CD4-positive, alpha-beta memory T cell (primary cell): ENCODE measurements at regions not wholly inside any gene's neighbourhood (a gene's known extent, or its start where the extent isn't known, plus 50 kb on each side); places are given as distances from the start of the nearest gene placed in this dataset.

Experiments
- CTCF ChIA-PET: fragments of 350-600 bp; sonication (Branson Sonifier 250); formaldehyde crosslinking; loops from one replicate; lab custom pipeline; 2021; ENCODE audit warnings: inconsistent platforms; ENCODE audit not compliant: partially characterized antibody; lab: Charles Lee
- POLR2A ChIA-PET: fragments of 350-600 bp; sonication (Branson Sonifier 250); formaldehyde crosslinking; loops from one replicate; lab custom pipeline; 2021; ENCODE audit not compliant: partially characterized antibody; lab: Charles Lee
- DNase-seq, 5 donors: peaks; one replicate each; pipeline versions ENCODE4 v3.0.0 to v3.0.0-alpha.2; 2020 to 2022; ENCODE audit warnings: mixed read lengths in 1 of 5
- H3K27ac ChIP-seq: one replicate; pipeline ENCODE4 v1.7.0; 2013; ENCODE audit warnings: low read depth, low read length
- H3K27me3 ChIP-seq: 2 replicates; pipeline ENCODE4 v1.7.0; 2013; ENCODE audit warnings: mild to moderate bottlenecking, low read length, moderate library complexity; ENCODE audit not compliant: insufficient read depth
- H3K36me3 ChIP-seq: 2 replicates; pipeline ENCODE4 v1.7.0; 2013; ENCODE audit warnings: mild to moderate bottlenecking, low read length, moderate library complexity; ENCODE audit not compliant: insufficient read depth
- H3K4me1 ChIP-seq: 2 replicates; pipeline ENCODE4 v1.7.0; 2013; ENCODE audit warnings: mild to moderate bottlenecking, low read length, moderate library complexity; ENCODE audit not compliant: insufficient read depth
- H3K4me3 ChIP-seq, 2 donors: one replicate each; pipeline ENCODE4 v1.7.0; 2013; ENCODE audit warnings: low read length in 2 of 2, mild to moderate bottlenecking in 1 of 2
- H3K9me3 ChIP-seq, 2 donors: one replicate each; pipeline ENCODE4 v1.7.0; 2013; ENCODE audit warnings: low read length in 2 of 2, control low read depth in 1 of 2; ENCODE audit not compliant: control insufficient read depth in 1 of 2
- H3K27ac Mint-ChIP-seq, 7 donors: one replicate each; pipeline ENCODE4 v1.8.0; 2020 to 2021; ENCODE audit warnings: mixed read lengths in 7 of 7, mild to moderate bottlenecking in 6 of 7, inconsistent platforms in 3 of 7, moderate library complexity in 3 of 7
- H3K27me3 Mint-ChIP-seq, 2 donors: one replicate each; pipeline ENCODE4 v1.8.0; 2020 to 2021; ENCODE audit warnings: mixed read lengths in 2 of 2
- H3K36me3 Mint-ChIP-seq, 2 donors: one replicate each; pipeline ENCODE4 v1.8.0; 2020 to 2021; ENCODE audit warnings: mixed read lengths in 2 of 2, inconsistent platforms in 1 of 2, mild to moderate bottlenecking in 1 of 2
- H3K4me1 Mint-ChIP-seq, 4 donors: one replicate each; pipeline ENCODE4 v1.8.0; 2020 to 2021; ENCODE audit warnings: mixed read lengths in 4 of 4, mild to moderate bottlenecking in 1 of 4
- H3K4me3 Mint-ChIP-seq, 8 donors: one replicate each; pipeline ENCODE4 v1.8.0; 2020 to 2021; ENCODE audit warnings: mixed read lengths in 8 of 8, mild to moderate bottlenecking in 7 of 8, moderate library complexity in 6 of 8, inconsistent platforms in 3 of 8
- H3K9me3 Mint-ChIP-seq, 8 donors: one replicate each; pipeline ENCODE4 v1.8.0; 2020 to 2021; ENCODE audit warnings: mixed read lengths in 8 of 8, mild to moderate bottlenecking in 5 of 8, inconsistent platforms in 3 of 8, moderate library complexity in 1 of 8
- intact Hi-C: fragments of 100-400 bp; cut with micrococcal nuclease; formaldehyde crosslinking; loops from one replicate; pipeline ENCODE4 v1.15.1; 2023

DNA sequence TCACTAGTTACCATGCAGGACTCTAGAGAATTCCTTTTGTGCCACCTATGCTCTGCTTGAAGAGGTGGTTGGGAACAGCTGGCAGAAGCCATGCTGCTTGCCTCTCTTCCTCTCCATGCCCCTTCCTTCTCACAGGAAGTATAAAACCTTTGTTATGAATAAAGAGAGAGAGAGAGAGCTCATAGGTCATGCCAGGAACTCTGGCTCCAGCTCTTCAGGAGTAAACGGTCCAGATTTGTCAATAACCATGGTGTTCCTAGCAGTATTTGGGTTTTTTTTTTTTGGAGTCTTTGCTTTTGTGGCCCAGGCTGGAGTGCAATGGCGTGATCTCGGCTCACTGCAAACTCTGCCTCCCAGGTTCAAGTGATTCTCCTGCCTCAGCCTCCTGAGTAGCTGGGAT, 97.7 kb upstream of the SLC4A7 start:
- Mint-ChIP-seq H3K27me3 (no peaks in the 10 kb centered on the region), H3K36me3 (no peaks in the 10 kb centered on the region), H3K27ac (no peak overlapping the region), H3K9me3 (no peaks in the 10 kb centered on the region), H3K4me3 (no peak overlapping the region), H3K4me1 (peaks cover 0 to 2% (median 0%) of the 10 kb centered on the region in 4 donors)
- no peaks in the 10 kb centered on the region for H3K4me1 ChIP-seq
- DNase-seq, result no peak
- no peak overlapping the region for H3K4me3 ChIP-seq
- no peaks in the 10 kb centered on the region for H3K36me3 ChIP-seq
- intact Hi-C loops, result no loop called here
- ChIA-PET POLR2A (no interaction called here), CTCF (no interaction called here)
- no peaks in the 10 kb centered on the region for H3K9me3 ChIP-seq
- H3K27ac ChIP-seq, result no peak overlapping the region
- no peaks in the 10 kb centered on the region for H3K27me3 ChIP-seq

- intact Hi-C loops, result no loop called here
- Histone ChIP-seq H3K4me3 (no peak overlapping the region), H3K27ac (no peak overlapping the region), H3K27me3 (no peaks in the 10 kb centered on the region), H3K4me1 (no peaks in the 10 kb centered on the region), H3K36me3 (no peaks in the 10 kb centered on the region), H3K9me3 (no peaks in the 10 kb centered on the region)
- Mint-ChIP-seq H3K27ac (no peak overlapping the region), H3K27me3 (no peaks in the 10 kb centered on the region), H3K4me3 (no peak overlapping the region), H3K36me3 (no peaks in the 10 kb centered on the region), H3K9me3 (no peaks in the 10 kb centered on the region), H3K4me1 (peaks cover 0 to 2% (median 0%) of the 10 kb centered on the region in 4 donors)
- no peak for DNase-seq
- POLR2A ChIA-PET, result no interaction called here
- CTCF ChIA-PET, result interaction anchor here (1.2 kb wide), 1 partner anchor 13 kb away, joined by 3 read pairs; no protein-coding TSS in a partner anchor
These were observed 93.8 kb upstream of the SLC4A7 start for GRCh38 chr3:27578032-27578431.

GRCh38 chr3:27577504-27577903, 93.3 kb upstream of the SLC4A7 start:
- Histone ChIP-seq H3K4me3 (no peak overlapping the region), H3K27ac (no peak overlapping the region), H3K9me3 (no peaks in the 10 kb centered on the region), H3K36me3 (no peaks in the 10 kb centered on the region), H3K4me1 (no peaks in the 10 kb centered on the region), H3K27me3 (no peaks in the 10 kb centered on the region)
- CTCF ChIA-PET, result interaction anchor here (1.2 kb wide), 1 partner anchor 14 kb away, joined by 3 read pairs; no protein-coding TSS in a partner anchor
- intact Hi-C loops, result no loop called here
- no peaks in the 10 kb centered on the region for H3K27me3 Mint-ChIP-seq
- no peak overlapping the region for H3K27ac Mint-ChIP-seq
- H3K4me3 Mint-ChIP-seq, result no peak overlapping the region
- peaks cover 0 to 2% (median 0%) of the 10 kb centered on the region in 4 donors for H3K4me1 Mint-ChIP-seq
- no peak for DNase-seq
- no peaks in the 10 kb centered on the region for H3K36me3 Mint-ChIP-seq
- H3K9me3 Mint-ChIP-seq, result no peaks in the 10 kb centered on the region
- POLR2A ChIA-PET, result no interaction called here

DNA sequence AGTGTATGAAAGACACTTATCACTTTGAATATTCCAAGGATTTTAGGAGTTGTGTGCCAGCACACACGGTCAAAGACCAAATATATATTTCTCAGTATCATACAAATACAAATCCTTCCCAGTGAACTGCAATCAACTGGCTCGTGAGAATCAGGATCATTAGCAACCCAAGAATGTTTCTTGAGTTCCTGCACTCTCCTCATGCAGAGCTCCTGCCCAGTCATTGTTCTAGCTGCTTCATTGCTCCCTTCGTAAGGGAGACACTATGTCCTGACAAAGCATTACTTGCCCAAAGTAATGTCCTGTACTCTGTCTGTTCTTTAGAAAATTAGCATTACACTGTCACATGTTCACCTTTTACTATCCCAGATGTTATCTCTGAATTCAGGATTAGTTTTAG, 92.0 kb upstream of the SLC4A7 start:
- DNase-seq, result no peak
- Mint-ChIP-seq H3K27me3 (no peaks in the 10 kb centered on the region), H3K9me3 (no peaks in the 10 kb centered on the region), H3K4me3 (no peak overlapping the region), H3K36me3 (no peaks in the 10 kb centered on the region), H3K4me1 (no peaks in the 10 kb centered on the region), H3K27ac (no peak overlapping the region)
- H3K9me3 ChIP-seq, result no peaks in the 10 kb centered on the region
- no peaks in the 10 kb centered on the region for H3K27me3 ChIP-seq
- no peaks in the 10 kb centered on the region for H3K36me3 ChIP-seq
- ChIA-PET POLR2A (no interaction called here), CTCF (no interaction called here)
- intact Hi-C loops, result no loop called here
- no peaks in the 10 kb centered on the region for H3K4me1 ChIP-seq
- H3K4me3 ChIP-seq, result no peak overlapping the region
- no peak overlapping the region for H3K27ac ChIP-seq

DNA sequence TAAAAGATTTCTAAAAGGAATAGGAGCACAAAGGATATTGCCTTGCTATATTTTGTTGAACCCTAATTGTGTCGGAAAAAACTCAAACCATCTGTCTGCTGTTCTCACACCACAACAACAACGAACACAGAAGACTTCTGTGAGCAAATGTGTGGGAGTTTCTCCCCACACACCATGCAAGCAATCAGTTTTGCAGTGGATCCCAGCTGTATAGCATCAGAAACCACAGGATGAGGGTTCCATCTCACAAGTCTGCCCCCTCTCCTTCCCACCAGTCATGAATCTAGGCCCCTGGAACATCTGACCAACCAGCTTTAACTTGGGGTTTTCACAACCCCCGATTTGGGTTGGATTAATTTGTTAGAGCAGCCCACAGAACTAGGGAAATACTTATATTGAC, 91.3 kb upstream of the SLC4A7 start:
- H3K27me3 ChIP-seq, result no peaks in the 10 kb centered on the region
- no peak overlapping the region for H3K4me3 Mint-ChIP-seq
- DNase-seq, result no peak
- H3K27ac ChIP-seq, result no peak overlapping the region
- H3K9me3 Mint-ChIP-seq, result no peaks in the 10 kb centered on the region
- ChIA-PET POLR2A (no interaction called here), CTCF (no interaction called here)
- H3K27me3 Mint-ChIP-seq, result no peaks in the 10 kb centered on the region
- H3K4me1 Mint-ChIP-seq, result no peaks in the 10 kb centered on the region
- H3K4me1 ChIP-seq, result no peaks in the 10 kb centered on the region
- H3K36me3 ChIP-seq, result no peaks in the 10 kb centered on the region
- H3K36me3 Mint-ChIP-seq, result no peaks in the 10 kb centered on the region
- H3K9me3 ChIP-seq, result no peaks in the 10 kb centered on the region
- no peak overlapping the region for H3K27ac Mint-ChIP-seq
- intact Hi-C loops, result no loop called here
- H3K4me3 ChIP-seq, result no peak overlapping the region

GRCh38 chr3:27574438-27574795, 90.2 kb upstream of the SLC4A7 start:
- Mint-ChIP-seq H3K4me1 (no peaks in the 10 kb centered on the region), H3K27ac (no peak overlapping the region), H3K36me3 (no peaks in the 10 kb centered on the region), H3K9me3 (no peaks in the 10 kb centered on the region), H3K4me3 (no peak overlapping the region), H3K27me3 (no peaks in the 10 kb centered on the region)
- ChIA-PET POLR2A (no interaction called here), CTCF (no interaction called here)
- no peak for DNase-seq
- Histone ChIP-seq H3K27ac (no peak overlapping the region), H3K36me3 (no peaks in the 10 kb centered on the region), H3K4me3 (no peak overlapping the region), H3K27me3 (no peaks in the 10 kb centered on the region), H3K4me1 (no peaks in the 10 kb centered on the region), H3K9me3 (no peaks in the 10 kb centered on the region)
- intact Hi-C loops, result no loop called here

GRCh38 chr3:27573780-27574437, 89.7 kb upstream of the SLC4A7 start:
- Mint-ChIP-seq H3K4me1 (no peaks in the 10 kb centered on the region), H3K27me3 (no peaks in the 10 kb centered on the region), H3K27ac (no peak overlapping the region), H3K9me3 (no peaks in the 10 kb centered on the region), H3K4me3 (no peak overlapping the region), H3K36me3 (no peaks in the 10 kb centered on the region)
- Histone ChIP-seq H3K27ac (no peak overlapping the region), H3K4me1 (no peaks in the 10 kb centered on the region), H3K36me3 (no peaks in the 10 kb centered on the region), H3K27me3 (no peaks in the 10 kb centered on the region), H3K9me3 (no peaks in the 10 kb centered on the region), H3K4me3 (no peak overlapping the region)
- intact Hi-C loops, result no loop called here
- ChIA-PET POLR2A (no interaction called here), CTCF (no interaction called here)
- no peak for DNase-seq

DNA sequence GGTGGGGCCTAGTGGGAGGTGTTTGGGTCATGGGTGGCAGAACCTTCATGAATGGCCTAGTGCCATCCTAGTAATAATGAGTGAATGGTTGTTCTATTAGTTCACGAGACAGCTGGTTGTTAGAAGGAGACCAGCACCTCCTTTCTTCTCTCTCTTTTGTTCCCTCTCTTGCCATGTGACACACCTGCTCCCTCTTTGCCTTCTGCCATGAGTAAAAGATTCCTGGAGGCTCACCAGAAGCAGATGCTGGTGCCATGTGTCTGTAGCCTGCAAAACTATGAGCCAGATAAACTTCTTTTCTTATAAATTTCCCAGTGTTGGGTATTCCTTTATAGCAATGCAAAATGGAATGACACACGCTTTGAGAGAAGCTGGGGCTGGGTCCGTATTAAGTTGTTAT, 89.0 kb upstream of the SLC4A7 start:
- CTCF ChIA-PET, result interaction anchor here (1.1 kb wide), 1 partner anchor 9 kb away, joined by 3 read pairs; no protein-coding TSS in a partner anchor

More for the DNA sequence above, 89.0 kb upstream of the SLC4A7 start:
- Mint-ChIP-seq H3K9me3 (no peaks in the 10 kb centered on the region), H3K4me3 (no peak overlapping the region), H3K36me3 (no peaks in the 10 kb centered on the region), H3K27ac (no peak overlapping the region), H3K27me3 (no peaks in the 10 kb centered on the region), H3K4me1 (no peaks in the 10 kb centered on the region)
- POLR2A ChIA-PET, result no interaction called here
- Histone ChIP-seq H3K27ac (no peak overlapping the region), H3K4me1 (no peaks in the 10 kb centered on the region), H3K27me3 (no peaks in the 10 kb centered on the region), H3K9me3 (no peaks in the 10 kb centered on the region), H3K4me3 (no peak overlapping the region), H3K36me3 (no peaks in the 10 kb centered on the region)
- DNase-seq, result no peak
- intact Hi-C loops, result no loop called here
